ENCODE measurements at regions not wholly inside any gene's neighbourhood (a gene's known extent, or its start where the extent isn't known, plus 50 kb on each side); places are given as distances from the start of the nearest gene placed in this dataset.
"Not testable (repeated sequence)": the region's sequence is repeated elsewhere in the genome, so short reads cannot be mapped to it uniquely, and the experiment has no call there.

GRCh38 chr10:53069013-53069412, 296.4 kb upstream of the MBL2 start:
- no peaks in the 10 kb centered on the region for H3K36me3 ChIP-seq
- H3K4me1 ChIP-seq = no peaks in the 10 kb centered on the region
- intact Hi-C loops (cut with DNase I) = no loop called here
- H3K27ac ChIP-seq = no peak overlapping the region
- no peaks in the 10 kb centered on the region for H3K9me3 ChIP-seq
- no peak for DNase-seq
- H3K4me3 ChIP-seq (replicated peaks in 1 of 3) = no peak overlapping the region
- TF ChIP-seq POLR2A (IDR thresholded peaks at IDR 0.05) = no peak
- no peak for TF ChIP-seq CTCF (IDR thresholded peaks at IDR 0.05)
- no peaks in the 10 kb centered on the region for H3K27me3 ChIP-seq

- DNase-seq = no peak
- H3K27ac ChIP-seq = no peak overlapping the region
- intact Hi-C loops (cut with DNase I) = no loop called here
- WGBS, 2 donors = 69 to 74% methylated on average over 2 of the region's 2 CpGs
- H3K36me3 ChIP-seq = no peaks in the 10 kb centered on the region
- H3K4me1 ChIP-seq = no peaks in the 10 kb centered on the region
- no peak overlapping the region for H3K4me3 ChIP-seq (replicated peaks in 1 of 3)
- H3K27me3 ChIP-seq = no peaks in the 10 kb centered on the region
- no peaks in the 10 kb centered on the region for H3K9me3 ChIP-seq
- no peak for TF ChIP-seq POLR2A (IDR thresholded peaks at IDR 0.05)
- TF ChIP-seq CTCF (IDR thresholded peaks at IDR 0.05) = no peak
These were observed 292.0 kb upstream of the MBL2 start for GRCh38 chr10:53064614-53065013.

- Histone ChIP-seq H3K27me3 (no peaks in the 10 kb centered on the region), H3K4me3 (replicated peaks in 1 of 3) (no peak overlapping the region), H3K9me3 (no peaks in the 10 kb centered on the region), H3K4me1 (no peaks in the 10 kb centered on the region), H3K27ac (no peak overlapping the region), H3K36me3 (no peaks in the 10 kb centered on the region)
- no peak for TF ChIP-seq CTCF (IDR thresholded peaks at IDR 0.05)
- TF ChIP-seq POLR2A (IDR thresholded peaks at IDR 0.05) = no peak
- intact Hi-C loops (cut with DNase I) = no loop called here
- no peak for DNase-seq
- 94 to 95% methylated on average over 3 of the region's 3 CpGs for WGBS, 2 donors
These were observed 291.2 kb upstream of the MBL2 start for GRCh38 chr10:53063805-53064204.

- Histone ChIP-seq H3K9me3 (no peaks in the 10 kb centered on the region), H3K4me3 (replicated peaks in 1 of 3) (no peak overlapping the region), H3K27ac (no peak overlapping the region), H3K27me3 (no peaks in the 10 kb centered on the region), H3K36me3 (no peaks in the 10 kb centered on the region), H3K4me1 (no peaks in the 10 kb centered on the region)
- TF ChIP-seq POLR2A (IDR thresholded peaks at IDR 0.05) (no peak), CTCF (IDR thresholded peaks at IDR 0.05) (no peak)
- 69 to 78% methylated on average over 6 of the region's 6 CpGs for WGBS, 2 donors
- no peak for DNase-seq
- intact Hi-C loops (cut with DNase I) = no loop called here
These were observed 280.1 kb upstream of the MBL2 start for GRCh38 chr10:53052521-53053164.

- no peak for DNase-seq
- Histone ChIP-seq H3K9me3 (no peaks in the 10 kb centered on the region), H3K27ac (no peak overlapping the region), H3K36me3 (no peaks in the 10 kb centered on the region), H3K27me3 (no peaks in the 10 kb centered on the region), H3K4me3 (replicated peaks in 1 of 3) (no peak overlapping the region), H3K4me1 (no peaks in the 10 kb centered on the region)
- intact Hi-C loops (cut with DNase I) = no loop called here
- 43 to 66% methylated on average over 2 of the region's 2 CpGs for WGBS, 2 donors
- no peak for TF ChIP-seq POLR2A (IDR thresholded peaks at IDR 0.05)
- no peak for TF ChIP-seq CTCF (IDR thresholded peaks at IDR 0.05)
These were observed 272.7 kb upstream of the MBL2 start for GRCh38 chr10:53045315-53045714.

- H3K4me1 ChIP-seq; H3K4me3 ChIP-seq (replicated peaks in 1 of 3); intact Hi-C loops (cut with DNase I); H3K36me3 ChIP-seq; DNase-seq; H3K27ac ChIP-seq; H3K27me3 ChIP-seq; H3K9me3 ChIP-seq: not testable (repeated sequence)
- 79 to 94% methylated on average over 5 of the region's 5 CpGs for WGBS, 2 donors
These were observed 263.2 kb upstream of the MBL2 start for GRCh38 chr10:53035823-53036222.

Measured in thyroid gland (tissue), 4 donors.